ENCODE measurements at regions not wholly inside any gene's neighbourhood (a gene's known extent, or its start where the extent isn't known, plus 50 kb on each side); places are given as distances from the start of the nearest gene placed in this dataset.

DNA sequence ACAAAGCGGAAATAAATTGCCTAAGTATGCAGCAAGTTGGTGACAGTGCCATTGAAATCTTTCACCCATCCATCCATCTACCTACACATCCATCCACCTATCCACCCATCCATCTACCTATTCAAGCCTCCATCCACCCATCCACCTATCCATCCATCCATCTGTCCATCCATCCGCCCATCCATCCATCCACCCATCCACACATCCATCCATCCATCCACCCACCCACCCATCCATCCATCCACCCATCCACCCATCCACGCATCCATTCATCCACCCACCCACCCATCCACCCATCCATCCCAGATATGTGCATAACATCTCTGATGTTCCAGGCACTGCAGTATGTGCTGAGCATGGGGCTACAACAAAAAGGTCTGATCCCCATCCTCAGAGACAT, 277.5 kb downstream of the IRF8 start:
- TF ChIP-seq, protein P1, sequence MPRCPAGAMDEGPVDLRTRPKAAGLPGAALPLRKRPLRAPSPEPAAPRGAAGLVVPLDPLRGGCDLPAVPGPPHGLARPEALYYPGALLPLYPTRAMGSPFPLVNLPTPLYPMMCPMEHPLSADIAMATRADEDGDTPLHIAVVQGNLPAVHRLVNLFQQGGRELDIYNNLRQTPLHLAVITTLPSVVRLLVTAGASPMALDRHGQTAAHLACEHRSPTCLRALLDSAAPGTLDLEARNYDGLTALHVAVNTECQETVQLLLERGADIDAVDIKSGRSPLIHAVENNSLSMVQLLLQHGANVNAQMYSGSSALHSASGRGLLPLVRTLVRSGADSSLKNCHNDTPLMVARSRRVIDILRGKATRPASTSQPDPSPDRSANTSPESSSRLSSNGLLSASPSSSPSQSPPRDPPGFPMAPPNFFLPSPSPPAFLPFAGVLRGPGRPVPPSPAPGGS (IDR thresholded peaks at IDR 0.05): no peak
- no peak for TF ChIP-seq JUNB (IDR thresholded peaks at IDR 0.05)
- TF ChIP-seq, protein P2, sequence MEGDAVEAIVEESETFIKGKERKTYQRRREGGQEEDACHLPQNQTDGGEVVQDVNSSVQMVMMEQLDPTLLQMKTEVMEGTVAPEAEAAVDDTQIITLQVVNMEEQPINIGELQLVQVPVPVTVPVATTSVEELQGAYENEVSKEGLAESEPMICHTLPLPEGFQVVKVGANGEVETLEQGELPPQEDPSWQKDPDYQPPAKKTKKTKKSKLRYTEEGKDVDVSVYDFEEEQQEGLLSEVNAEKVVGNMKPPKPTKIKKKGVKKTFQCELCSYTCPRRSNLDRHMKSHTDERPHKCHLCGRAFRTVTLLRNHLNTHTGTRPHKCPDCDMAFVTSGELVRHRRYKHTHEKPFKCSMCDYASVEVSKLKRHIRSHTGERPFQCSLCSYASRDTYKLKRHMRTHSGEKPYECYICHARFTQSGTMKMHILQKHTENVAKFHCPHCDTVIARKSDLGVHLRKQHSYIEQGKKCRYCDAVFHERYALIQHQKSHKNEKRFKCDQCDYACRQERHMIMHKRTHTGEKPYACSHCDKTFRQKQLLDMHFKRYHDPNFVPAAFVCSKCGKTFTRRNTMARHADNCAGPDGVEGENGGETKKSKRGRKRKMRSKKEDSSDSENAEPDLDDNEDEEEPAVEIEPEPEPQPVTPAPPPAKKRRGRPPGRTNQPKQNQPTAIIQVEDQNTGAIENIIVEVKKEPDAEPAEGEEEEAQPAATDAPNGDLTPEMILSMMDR (IDR thresholded peaks at IDR 0.05): no peak
- TF ChIP-seq, protein P3, sequence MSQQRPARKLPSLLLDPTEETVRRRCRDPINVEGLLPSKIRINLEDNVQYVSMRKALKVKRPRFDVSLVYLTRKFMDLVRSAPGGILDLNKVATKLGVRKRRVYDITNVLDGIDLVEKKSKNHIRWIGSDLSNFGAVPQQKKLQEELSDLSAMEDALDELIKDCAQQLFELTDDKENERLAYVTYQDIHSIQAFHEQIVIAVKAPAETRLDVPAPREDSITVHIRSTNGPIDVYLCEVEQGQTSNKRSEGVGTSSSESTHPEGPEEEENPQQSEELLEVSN (IDR thresholded peaks at IDR 0.05; ENCODE audit: borderline replicate concordance, low read depth): no peak
- TF ChIP-seq POLR2AphosphoS2 (conservative IDR thresholded peaks at IDR 0.05; ENCODE audit: low read length): no peak
- TF ChIP-seq RARB (CRISPR knock-in tag; IDR thresholded peaks at IDR 0.05): no peak
- TF ChIP-seq ESRRA (IDR thresholded peaks at IDR 0.05; ENCODE audit: borderline replicate concordance, low read length): no peak
- no peak for TF ChIP-seq TP53 (CRISPR knock-in tag; IDR thresholded peaks at IDR 0.05)
- TF ChIP-seq CBX2 (IDR thresholded peaks at IDR 0.05; ENCODE audit: borderline replicate concordance, low read depth): no peak
- no peak for TF ChIP-seq HDAC2 (IDR thresholded peaks at IDR 0.05)
- TF ChIP-seq, protein P4, sequence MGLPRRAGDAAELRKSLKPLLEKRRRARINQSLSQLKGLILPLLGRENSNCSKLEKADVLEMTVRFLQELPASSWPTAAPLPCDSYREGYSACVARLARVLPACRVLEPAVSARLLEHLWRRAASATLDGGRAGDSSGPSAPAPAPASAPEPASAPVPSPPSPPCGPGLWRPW (IDR thresholded peaks at IDR 0.05): no peak
- no peak for TF ChIP-seq HOXB13 (CRISPR knock-in tag; IDR thresholded peaks at IDR 0.05; ENCODE audit: low read depth)
- no peak for TF ChIP-seq MYC (IDR thresholded peaks at IDR 0.05; ENCODE audit: borderline replicate concordance, low read length)
- TF ChIP-seq EHF (CRISPR knock-in tag; IDR thresholded peaks at IDR 0.05): no peak
- no peak for TF ChIP-seq NFE2L2 (conservative IDR thresholded peaks at IDR 0.05; ENCODE audit: low read length)
- TF ChIP-seq, protein P5, sequence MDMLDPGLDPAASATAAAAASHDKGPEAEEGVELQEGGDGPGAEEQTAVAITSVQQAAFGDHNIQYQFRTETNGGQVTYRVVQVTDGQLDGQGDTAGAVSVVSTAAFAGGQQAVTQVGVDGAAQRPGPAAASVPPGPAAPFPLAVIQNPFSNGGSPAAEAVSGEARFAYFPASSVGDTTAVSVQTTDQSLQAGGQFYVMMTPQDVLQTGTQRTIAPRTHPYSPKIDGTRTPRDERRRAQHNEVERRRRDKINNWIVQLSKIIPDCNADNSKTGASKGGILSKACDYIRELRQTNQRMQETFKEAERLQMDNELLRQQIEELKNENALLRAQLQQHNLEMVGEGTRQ (IDR thresholded peaks at IDR 0.05): no peak
- no peak for TF ChIP-seq MAZ (IDR thresholded peaks at IDR 0.05; ENCODE audit: borderline replicate concordance, low read depth, low read length)
- no peak for TF ChIP-seq GATA3 (IDR thresholded peaks at IDR 0.05; ENCODE audit: borderline replicate concordance)
- TF ChIP-seq JUN (IDR thresholded peaks at IDR 0.05): no peak
- Histone ChIP-seq H3K4me2 (no peak overlapping the region), H3K4me1 (no peaks in the 10 kb centered on the region), H3K4me3 (no peak overlapping the region), H3K27ac (no peak overlapping the region), H3K9me3 (no peaks in the 10 kb centered on the region)
- no peak for DNase-seq (ENCODE audit: low read depth in 1 of 2, low spot score in 1 of 2)
- POLR2A ChIA-PET: no interaction called here
- 0% methylated on average over 2 of the region's 3 CpGs for WGBS (ENCODE audit: missing lambda C conversion rate)
- no peak for FAIRE-seq
- no peak for ATAC-seq
- CTCF ChIA-PET: no interaction called here

DNA sequence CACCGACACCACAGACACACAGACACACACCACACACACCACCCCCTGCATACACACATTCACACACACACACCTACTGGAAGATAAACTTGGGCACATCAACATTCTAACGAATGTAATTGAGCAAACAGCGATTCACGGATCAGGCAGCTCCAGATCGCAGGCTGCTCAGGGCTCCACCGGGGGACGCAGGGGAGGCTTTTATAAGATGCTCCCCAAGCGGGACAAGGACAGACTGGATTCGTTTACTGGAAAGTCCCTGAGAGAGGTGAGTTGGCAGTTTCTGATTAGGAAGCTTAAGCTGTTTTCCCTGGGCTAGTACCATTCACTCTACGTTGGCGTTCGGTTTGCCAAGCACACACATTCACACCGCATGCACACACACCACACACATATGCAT, 281.3 kb downstream of the IRF8 start:
- CTCF ChIA-PET: no interaction called here
- TF ChIP-seq, protein P6, sequence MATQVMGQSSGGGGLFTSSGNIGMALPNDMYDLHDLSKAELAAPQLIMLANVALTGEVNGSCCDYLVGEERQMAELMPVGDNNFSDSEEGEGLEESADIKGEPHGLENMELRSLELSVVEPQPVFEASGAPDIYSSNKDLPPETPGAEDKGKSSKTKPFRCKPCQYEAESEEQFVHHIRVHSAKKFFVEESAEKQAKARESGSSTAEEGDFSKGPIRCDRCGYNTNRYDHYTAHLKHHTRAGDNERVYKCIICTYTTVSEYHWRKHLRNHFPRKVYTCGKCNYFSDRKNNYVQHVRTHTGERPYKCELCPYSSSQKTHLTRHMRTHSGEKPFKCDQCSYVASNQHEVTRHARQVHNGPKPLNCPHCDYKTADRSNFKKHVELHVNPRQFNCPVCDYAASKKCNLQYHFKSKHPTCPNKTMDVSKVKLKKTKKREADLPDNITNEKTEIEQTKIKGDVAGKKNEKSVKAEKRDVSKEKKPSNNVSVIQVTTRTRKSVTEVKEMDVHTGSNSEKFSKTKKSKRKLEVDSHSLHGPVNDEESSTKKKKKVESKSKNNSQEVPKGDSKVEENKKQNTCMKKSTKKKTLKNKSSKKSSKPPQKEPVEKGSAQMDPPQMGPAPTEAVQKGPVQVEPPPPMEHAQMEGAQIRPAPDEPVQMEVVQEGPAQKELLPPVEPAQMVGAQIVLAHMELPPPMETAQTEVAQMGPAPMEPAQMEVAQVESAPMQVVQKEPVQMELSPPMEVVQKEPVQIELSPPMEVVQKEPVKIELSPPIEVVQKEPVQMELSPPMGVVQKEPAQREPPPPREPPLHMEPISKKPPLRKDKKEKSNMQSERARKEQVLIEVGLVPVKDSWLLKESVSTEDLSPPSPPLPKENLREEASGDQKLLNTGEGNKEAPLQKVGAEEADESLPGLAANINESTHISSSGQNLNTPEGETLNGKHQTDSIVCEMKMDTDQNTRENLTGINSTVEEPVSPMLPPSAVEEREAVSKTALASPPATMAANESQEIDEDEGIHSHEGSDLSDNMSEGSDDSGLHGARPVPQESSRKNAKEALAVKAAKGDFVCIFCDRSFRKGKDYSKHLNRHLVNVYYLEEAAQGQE (IDR thresholded peaks at IDR 0.05): no peak
- 53% methylated on average over 13 of the region's 13 CpGs for WGBS (ENCODE audit: missing lambda C conversion rate)
- H3K9me3 ChIP-seq: no peaks in the 10 kb centered on the region
- POLR2A ChIA-PET: no interaction called here
- DNase-seq (ENCODE audit: low read depth in 1 of 2, low spot score in 1 of 2) (no peak), ATAC-seq (peak in 1 of 2 experiments; percentile 60; a peak in 1 of 6 replicates), FAIRE-seq (no peak)
- no peak overlapping the region for H3K4me2 ChIP-seq
- H3K4me1 ChIP-seq: no peaks in the 10 kb centered on the region
- no peak overlapping the region for H3K4me3 ChIP-seq
- no peak overlapping the region for H3K27ac ChIP-seq

Data from A549 (cell line).